Kidney epithelial cell (primary cell): ENCODE measurements at regions not wholly inside any gene's neighbourhood (a gene's known extent, or its start where the extent isn't known, plus 50 kb on each side); places are given as distances from the start of the nearest gene placed in this dataset.

Experiments
- DNase-seq: peaks from one replicate; pipeline ENCODE4 v3.0.0-alpha.2; 2010; ENCODE audit warnings: low read depth
- H3K27me3 ChIP-seq: 2 replicates; pipeline ENCODE4 v1.6.0; 2011; ENCODE audit warnings: low read length; ENCODE audit not compliant: control insufficient read depth, insufficient read depth
- H3K36me3 ChIP-seq: 2 replicates; pipeline ENCODE4 v1.5.1; 2011; ENCODE audit warnings: low read length; ENCODE audit not compliant: control insufficient read depth, insufficient read depth
- H3K4me3 ChIP-seq: 2 replicates; pipeline ENCODE4 v1.5.1; 2011; ENCODE audit warnings: low read depth, mild to moderate bottlenecking, control low read depth, low read length
- TF ChIP-seq, protein P1 (sequence below): IDR thresholded peaks from 2 replicates; pipeline ENCODE4 v1.5.1; 2011; ENCODE audit warnings: mild to moderate bottlenecking, moderate library complexity, low read length, control low read depth, inconsistent platforms; ENCODE audit not compliant: insufficient read depth, poor library complexity, severe bottlenecking

DNA sequence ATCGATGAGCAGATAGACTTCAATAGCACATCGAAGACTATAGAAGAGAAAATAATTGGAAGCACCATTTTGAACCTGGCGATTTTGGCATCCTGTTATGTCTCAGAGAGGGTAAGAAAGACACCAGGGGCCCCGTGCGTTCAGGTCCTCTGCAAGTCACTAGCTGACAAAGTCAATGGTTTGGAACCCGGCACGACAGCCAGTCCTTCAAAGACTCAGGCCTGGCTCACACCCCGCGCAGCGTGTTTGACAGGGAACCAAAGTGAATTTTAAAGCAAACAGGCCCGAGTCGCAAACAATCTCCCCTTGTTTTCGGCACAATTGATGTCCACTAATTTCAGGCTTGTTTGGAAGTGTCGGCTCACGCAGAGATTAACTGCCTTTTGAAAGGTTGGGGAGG, 716.6 kb downstream of the BRD1 start:
- no peak overlapping the region for H3K4me3 ChIP-seq
- DNase-seq = no peak
- H3K36me3 ChIP-seq = no peaks in the 10 kb centered on the region
- TF ChIP-seq, protein P1, sequence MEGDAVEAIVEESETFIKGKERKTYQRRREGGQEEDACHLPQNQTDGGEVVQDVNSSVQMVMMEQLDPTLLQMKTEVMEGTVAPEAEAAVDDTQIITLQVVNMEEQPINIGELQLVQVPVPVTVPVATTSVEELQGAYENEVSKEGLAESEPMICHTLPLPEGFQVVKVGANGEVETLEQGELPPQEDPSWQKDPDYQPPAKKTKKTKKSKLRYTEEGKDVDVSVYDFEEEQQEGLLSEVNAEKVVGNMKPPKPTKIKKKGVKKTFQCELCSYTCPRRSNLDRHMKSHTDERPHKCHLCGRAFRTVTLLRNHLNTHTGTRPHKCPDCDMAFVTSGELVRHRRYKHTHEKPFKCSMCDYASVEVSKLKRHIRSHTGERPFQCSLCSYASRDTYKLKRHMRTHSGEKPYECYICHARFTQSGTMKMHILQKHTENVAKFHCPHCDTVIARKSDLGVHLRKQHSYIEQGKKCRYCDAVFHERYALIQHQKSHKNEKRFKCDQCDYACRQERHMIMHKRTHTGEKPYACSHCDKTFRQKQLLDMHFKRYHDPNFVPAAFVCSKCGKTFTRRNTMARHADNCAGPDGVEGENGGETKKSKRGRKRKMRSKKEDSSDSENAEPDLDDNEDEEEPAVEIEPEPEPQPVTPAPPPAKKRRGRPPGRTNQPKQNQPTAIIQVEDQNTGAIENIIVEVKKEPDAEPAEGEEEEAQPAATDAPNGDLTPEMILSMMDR = no peak
- H3K27me3 ChIP-seq = no peaks in the 10 kb centered on the region

GRCh38 chr22:49108636-49109315, 718.9 kb downstream of the BRD1 start:
- Histone ChIP-seq H3K4me3 (no peak overlapping the region), H3K36me3 (no peaks in the 10 kb centered on the region), H3K27me3 (no peaks in the 10 kb centered on the region)
- TF ChIP-seq, protein P1 = no peak
- no peak for DNase-seq

DNA sequence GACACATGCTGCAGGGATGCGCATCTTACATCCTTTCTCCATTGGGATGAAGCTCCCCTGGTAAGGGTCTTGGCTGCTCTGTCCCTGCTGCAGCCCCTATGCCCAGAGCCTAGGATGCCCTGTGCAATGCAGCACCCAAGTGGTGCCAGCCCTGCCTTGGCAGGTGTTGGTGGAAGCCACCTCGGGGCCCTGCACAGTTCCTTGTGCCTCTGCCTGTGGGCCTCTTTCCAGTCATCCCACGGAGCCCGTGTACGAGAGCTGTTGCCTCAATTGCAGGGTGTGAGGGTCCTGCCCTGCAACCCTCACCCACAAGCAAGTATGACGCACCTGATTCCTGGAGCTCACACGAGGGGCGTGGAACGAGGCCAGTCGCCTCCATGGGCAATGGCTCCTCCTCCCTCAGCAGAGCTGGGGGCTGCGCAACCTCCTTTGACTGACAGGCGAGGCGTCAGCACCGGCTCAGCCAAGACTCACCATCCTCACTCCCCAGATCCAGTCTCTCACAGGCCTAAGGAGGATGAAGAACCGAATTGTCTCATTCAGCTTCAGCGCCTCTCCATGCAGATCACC, 719.6 kb downstream of the BRD1 start:
- no peak for DNase-seq
- Histone ChIP-seq H3K36me3 (no peaks in the 10 kb centered on the region), H3K4me3 (no peak overlapping the region), H3K27me3 (no peaks in the 10 kb centered on the region)
- TF ChIP-seq, protein P1 = no peak

GRCh38 chr22:49107561-49107960, 720.1 kb downstream of the BRD1 start:
- no peak for DNase-seq
- no peaks in the 10 kb centered on the region for H3K27me3 ChIP-seq
- TF ChIP-seq, protein P1 = no peak
- no peak overlapping the region for H3K4me3 ChIP-seq
- no peaks in the 10 kb centered on the region for H3K36me3 ChIP-seq

DNA sequence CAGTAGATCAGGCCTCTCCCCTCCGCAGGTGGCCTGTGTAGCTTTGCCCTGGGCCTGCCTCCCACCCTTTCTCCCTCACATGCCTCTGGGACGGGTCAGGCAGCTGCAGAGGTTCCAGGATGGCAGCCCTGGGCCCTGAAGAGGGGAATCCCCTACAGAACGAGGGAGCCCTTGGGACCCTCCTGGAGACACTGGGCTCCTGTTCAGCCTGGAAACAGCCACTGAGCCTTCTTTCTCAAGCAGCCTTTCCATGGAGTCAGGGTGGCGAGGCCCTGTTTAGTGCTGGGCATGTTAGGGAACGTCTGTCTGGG, 720.9 kb downstream of the BRD1 start:
- TF ChIP-seq, protein P1 = no peak
- DNase-seq = no peak
- Histone ChIP-seq H3K4me3 (no peak overlapping the region), H3K27me3 (no peaks in the 10 kb centered on the region), H3K36me3 (no peaks in the 10 kb centered on the region)

DNA sequence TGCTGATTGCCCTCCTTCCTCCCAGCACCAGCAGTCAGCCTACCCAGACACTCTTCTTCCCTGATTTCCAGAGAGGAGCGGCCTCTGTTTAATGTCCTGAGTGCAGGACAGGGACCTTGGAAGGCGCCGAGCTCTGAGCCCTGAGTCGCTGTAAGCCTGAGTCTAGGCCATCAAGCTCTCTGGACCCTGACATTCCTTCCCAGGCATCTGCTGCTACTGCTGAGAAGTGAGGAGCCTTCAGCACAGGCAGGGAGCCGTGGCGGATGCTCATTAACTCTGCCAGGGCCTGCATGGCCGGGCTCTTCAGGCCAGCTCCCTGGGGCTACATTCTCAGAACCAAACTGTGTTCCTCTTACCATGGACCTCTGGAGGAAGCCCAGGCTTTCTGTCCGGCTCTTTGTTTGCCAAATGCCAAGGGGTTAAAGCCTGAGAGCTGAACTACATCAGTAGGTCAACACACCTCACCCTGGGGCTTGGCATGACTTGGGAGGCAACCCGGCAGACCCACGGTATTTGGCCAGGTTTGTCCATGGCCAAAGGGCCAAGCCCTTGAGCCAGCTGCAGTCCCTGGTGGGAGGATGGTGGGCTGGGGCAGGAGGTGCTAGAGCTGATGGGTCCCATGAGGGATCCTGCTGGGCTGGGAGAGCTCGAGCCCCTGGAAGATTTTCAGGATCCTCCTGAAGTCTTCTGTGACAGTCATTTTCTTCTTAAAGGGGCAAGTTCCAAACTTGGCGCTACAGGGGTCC, 721.4 kb downstream of the BRD1 start:
- DNase-seq = no peak
- Histone ChIP-seq H3K27me3 (no peaks in the 10 kb centered on the region), H3K4me3 (no peak overlapping the region), H3K36me3 (no peaks in the 10 kb centered on the region)
- TF ChIP-seq, protein P1 = no peak
